HG03045 (cell line): ENCODE measurements at regions not wholly inside any gene's neighbourhood (a gene's known extent, or its start where the extent isn't known, plus 50 kb on each side); places are given as distances from the start of the nearest gene placed in this dataset.

Experiments
- ATAC-seq: cut with Tn5 transposase; IDR thresholded peaks from one replicate; pipeline ENCODE4 v1.9.1; 2021; ENCODE audit warnings: mild to moderate bottlenecking, moderate library complexity; ENCODE audit not compliant: unreplicated experiment

DNA sequence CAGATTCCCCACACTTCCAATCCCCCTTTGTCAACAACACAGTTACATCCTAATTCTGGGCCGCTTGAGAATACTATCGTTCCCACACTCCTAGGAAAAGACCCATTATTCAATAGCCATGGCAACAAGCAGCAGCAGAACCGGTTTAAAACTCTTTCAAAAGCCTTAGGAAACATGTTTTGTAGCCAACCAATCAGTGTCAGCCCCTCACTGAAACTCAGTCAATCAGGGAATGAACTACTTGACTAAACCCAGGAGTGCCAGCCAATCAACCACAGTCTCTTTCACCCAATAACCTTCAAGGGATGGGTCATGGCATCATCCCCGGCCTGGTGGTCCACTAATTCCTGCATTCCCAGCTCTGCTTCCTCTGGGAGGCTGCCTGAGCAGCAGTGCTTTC, 204.8 kb upstream of the HS6ST1 start:
- ATAC-seq: no peak

DNA sequence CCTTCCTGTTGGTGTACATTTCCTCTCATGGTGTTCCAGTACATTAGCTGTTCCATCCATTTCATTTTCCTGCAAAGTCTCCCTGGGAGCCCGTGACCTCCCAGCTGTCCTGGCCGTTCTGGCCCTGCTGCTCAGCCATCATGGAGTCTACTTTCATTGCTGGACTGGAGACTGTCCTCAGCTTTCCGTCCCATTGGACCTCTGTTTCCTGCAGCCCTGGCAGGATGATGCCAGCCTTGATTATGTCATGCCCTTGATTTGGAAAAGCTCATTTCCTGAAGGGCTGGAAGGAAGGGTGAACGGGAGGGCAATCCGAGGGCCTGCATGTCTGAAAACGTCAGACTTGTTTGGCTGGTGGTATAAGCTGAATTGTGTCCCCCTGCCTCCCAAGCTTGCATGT, 205.5 kb upstream of the HS6ST1 start:
- no peak for ATAC-seq

- no peak for ATAC-seq
These were observed 207.0 kb upstream of the HS6ST1 start for GRCh38 chr2:128525653-128526052.

GRCh38 chr2:128526455-128526976, 207.8 kb upstream of the HS6ST1 start:
- ATAC-seq: no peak

DNA sequence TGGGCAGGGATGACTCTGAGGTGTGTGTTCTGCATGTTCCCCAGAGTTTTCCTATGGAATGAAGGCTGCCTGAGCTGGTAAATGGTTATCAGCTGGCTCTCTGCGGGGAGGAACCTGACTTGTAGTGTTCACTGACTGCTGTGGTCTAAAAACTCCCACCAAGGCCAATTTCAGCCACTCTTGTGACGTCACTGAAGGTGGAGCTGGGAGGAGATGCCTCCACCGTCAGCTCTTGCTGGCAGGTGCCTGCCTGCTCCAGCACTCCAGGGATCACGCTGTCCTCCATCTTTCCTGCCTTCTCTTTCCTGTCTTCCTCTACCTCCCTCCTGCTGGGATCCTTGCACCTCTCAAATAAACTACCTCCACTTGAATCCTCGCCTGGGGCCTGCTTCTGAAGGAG, 209.5 kb upstream of the HS6ST1 start:
- ATAC-seq: no peak

DNA sequence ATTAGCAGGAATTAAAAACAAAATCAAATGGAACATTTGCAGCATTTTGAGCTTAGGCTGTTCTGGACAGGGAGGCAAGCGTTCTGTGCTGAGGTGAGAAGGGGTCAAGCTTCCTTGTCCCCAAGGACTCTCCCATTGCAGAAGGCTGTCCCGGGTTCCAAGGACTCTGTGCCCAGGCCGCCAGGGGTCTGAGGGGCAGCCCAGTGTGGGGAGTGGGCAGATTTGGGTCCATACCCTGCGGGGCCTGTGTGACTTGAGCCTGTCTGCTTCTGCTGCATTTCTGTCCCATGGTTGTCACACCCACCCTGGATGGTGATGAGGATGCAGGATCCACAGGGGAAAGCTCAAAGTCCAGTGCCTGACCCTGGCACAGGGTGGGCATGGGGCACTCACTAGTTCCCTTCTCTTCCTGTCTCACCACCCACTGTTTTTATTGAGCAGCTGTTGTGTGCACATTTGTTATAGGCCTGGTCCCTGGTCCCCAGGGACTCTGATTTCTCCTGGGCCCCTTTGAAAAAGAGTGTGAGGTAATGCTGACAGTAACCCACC, 211.4 kb upstream of the HS6ST1 start:
- no peak for ATAC-seq

DNA sequence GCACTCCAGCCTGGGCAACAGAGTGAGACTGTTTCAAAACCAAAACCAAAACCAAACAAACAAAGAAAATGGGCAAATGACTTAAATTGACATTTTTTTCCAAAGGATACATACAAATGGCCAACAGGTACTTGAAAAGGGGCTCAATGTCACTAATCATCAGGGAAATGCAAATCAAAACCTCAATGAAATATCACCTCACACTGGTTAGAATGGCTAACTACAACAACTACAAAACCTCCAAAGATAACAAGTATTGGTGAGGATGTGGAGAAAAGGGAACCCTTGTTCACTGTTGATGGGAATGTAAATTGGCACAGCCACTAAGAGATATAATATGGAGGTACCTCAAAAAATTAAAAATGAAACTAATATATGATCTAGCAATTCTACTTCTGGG, 213.2 kb upstream of the HS6ST1 start:
- ATAC-seq: no peak

DNA sequence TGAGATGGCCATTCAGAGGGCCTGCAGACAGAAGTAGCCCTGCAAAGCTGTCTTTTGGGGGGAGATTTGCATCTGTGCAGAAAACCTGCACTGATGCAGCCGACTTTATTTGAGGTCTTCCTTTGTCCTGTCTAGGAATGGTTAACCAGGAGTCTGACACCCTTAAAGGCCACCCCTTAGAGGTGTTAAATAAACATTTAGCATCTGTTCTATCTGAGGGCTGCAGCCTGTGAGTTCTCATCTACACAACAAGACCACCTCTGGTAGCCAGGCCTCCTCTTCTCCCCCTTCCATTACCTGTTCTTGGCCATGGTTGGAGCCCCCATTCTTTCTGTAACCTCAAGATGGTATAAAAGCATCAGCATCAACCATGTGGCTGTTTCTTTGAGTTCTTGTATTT, 214.4 kb upstream of the HS6ST1 start:
- no peak for ATAC-seq

DNA sequence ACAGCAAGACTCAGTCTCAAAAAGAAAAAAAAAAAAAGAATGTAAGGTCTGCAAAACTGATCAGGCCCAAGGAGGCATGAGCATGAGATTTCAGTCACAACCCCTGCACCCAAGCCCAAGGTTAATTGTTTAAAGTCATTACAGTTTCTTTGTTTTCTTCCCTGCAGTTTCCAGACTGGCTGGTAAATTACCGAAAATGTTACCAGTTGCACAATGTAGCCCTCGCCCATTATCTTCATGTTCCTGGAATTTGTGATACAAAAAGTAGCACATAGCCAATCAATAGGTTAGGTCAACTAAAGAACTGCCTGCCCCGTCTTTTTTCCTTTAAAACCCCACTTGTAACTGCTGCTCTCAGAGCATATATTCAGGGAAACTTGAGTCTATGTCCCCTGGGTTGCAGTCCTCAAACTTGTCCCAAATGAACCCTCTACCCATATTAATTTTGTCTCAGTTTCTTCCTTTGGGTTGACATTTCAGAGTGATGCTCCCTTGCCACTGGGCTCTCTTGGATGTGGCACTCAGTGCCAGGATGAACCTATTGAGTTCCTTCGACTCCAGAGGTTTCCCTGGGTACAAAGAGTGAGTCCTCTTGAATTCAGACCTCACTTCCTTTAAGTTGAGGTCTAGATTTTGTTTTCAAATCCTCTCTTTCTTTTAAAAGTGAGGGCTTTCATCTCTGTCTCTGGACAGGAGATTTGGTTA, 216.2 kb upstream of the HS6ST1 start:
- ATAC-seq: no peak

DNA sequence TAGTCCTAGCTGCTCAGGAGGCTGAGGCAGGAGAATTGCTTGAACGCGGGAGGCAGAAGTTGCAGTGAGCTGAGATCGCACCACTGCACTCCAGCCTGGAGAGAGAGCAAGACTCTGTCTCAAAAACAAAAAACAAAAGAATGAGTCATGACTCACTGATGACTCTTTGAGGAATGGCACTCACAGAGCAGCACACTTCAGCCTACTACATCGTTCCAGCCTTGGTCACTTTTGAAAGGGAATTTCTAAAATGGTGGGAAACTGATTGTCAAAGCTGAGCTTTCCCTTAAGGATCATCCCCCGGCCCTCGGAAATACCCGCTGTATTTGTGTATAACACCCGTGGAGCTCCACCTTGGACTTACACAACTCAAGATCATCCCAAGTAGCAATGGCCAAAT, 217.3 kb upstream of the HS6ST1 start:
- ATAC-seq: no peak

GRCh38 chr2:128536925-128537620, 218.4 kb upstream of the HS6ST1 start:
- ATAC-seq: no peak

DNA sequence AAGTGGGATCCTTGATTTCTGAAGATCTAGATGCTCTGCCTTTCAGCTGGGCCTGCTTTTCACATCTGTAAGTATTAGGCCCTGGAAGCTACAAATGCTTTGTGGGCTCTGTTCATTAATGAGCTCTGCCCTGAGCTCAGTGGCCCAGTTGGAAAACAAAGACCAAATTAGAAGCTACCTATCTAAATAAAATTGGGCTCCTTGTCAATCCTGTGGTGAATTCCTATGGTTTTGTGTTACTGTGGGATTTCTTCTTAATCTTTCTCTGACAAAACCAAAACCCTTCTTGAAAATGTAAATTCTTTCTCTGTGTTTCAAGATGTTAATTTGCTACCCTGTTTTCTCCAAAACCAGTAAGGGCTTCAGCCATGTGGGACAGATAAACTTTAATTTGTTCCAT, 219.0 kb upstream of the HS6ST1 start:
- ATAC-seq: no peak

- no peak for ATAC-seq
These were observed 219.7 kb upstream of the HS6ST1 start for GRCh38 chr2:128538396-128538795.

GRCh38 chr2:128540670-128541069, 222.0 kb upstream of the HS6ST1 start:
- no peak for ATAC-seq

DNA sequence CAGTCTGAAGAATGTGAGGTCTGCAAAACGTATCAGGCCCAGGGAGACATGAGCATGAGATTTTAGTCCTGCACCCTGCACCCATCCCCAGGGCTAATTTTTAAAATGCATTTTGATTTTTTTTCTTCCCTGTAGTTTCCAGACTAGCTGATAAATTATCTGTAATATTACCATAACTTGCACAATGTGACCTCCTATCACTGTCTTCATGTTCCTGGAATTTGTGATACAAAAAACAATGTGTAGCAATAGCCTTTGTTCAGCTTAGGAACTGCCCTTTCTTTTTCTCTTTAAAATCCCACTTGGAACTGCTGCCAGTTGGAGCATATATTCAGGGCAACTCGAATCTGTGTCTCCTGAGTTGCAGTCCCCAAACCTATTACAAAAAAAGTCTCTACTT, 222.8 kb upstream of the HS6ST1 start:
- ATAC-seq: no peak

GRCh38 chr2:128543036-128543435, 224.4 kb upstream of the HS6ST1 start:
- no peak for ATAC-seq

GRCh38 chr2:128543646-128544045, 225.0 kb upstream of the HS6ST1 start:
- no peak for ATAC-seq

GRCh38 chr2:128544321-128545037, 225.8 kb upstream of the HS6ST1 start:
- ATAC-seq: no peak

GRCh38 chr2:128545085-128545484, 226.4 kb upstream of the HS6ST1 start:
- ATAC-seq: no peak

DNA sequence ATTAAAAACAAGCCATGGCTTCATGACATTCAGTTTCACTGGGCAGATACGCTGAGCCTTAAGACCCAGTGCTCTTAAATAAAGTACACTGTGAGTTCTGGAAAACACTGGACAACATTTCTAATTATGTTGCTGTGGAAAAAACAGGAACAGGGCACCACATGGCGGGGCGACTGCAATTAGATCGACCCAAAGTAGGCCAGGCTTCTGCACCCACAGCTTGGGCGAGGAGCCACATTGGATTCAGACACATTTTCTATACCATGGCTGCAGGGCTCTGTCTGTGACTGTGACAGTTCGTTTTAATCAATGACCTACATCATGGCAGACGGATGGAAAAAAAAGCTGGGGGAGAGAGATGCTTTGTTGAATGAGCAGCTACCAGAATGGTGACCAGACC, 227.2 kb upstream of the HS6ST1 start:
- ATAC-seq: no peak

DNA sequence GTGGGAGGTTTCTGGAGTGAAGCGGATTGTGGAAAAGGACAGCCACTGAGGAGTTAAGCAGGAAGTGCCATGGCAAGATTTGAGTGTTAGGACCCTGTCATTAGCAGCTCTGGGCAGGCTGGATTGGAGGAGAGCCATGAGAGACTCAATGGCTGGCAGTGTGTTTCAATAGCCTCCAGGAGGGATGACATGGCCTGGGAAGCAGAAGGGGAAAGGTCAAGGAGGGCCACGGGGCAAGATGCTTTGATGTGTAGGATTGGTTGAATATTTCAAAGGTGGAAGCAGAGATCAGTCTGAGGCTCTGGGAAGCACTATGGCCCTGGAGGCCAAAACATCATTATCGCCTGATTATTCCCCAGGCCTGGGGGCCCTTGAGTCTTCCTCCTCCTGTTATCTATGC, 229.0 kb upstream of the HS6ST1 start:
- no peak for ATAC-seq

DNA sequence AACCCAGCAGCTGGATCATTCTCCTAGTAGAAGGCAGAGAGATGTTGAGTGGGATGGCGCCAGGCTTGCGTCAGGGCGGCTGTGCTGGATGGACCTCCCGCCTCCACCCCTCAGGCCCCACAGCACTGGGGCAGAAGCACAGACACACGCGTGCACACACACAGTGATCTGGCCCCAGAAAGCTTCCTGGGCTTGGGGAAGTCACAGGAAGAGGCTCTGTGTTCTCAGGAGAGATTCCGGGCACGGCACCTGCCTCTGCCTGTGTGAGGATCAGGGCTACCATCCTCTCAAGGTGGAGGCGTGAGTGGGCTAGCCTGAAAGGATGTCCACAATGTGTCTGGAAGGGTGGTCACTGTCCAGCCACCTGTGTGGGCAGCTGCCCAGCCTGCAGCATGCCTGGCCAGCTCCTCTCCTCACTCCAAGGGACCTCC, 229.8 kb upstream of the HS6ST1 start:
- no peak for ATAC-seq
